Fibroblast of lung (primary cell): ENCODE measurements at regions not wholly inside any gene's neighbourhood (a gene's known extent, or its start where the extent isn't known, plus 50 kb on each side); places are given as distances from the start of the nearest gene placed in this dataset.

Experiments used
- DNase-seq, 2 donors: peaks; one replicate each; pipeline versions ENCODE4 v3.0.0 to v3.0.0-alpha.2; 2010; ENCODE audit warnings: low read depth in 2 of 2
- H2AFZ ChIP-seq: 2 replicates; pipeline ENCODE4 v1.5.1; 2012; ENCODE audit warnings: low read length, control low read depth, inconsistent platforms
- H3K27ac ChIP-seq: 2 replicates; pipeline ENCODE4 v1.5.1; 2011; ENCODE audit warnings: low read length, control low read depth; ENCODE audit not compliant: insufficient read depth
- H3K27me3 ChIP-seq: 2 replicates; pipeline ENCODE4 v1.5.1; 2011; ENCODE audit warnings: mild to moderate bottlenecking, low read length; ENCODE audit not compliant: control insufficient read depth, insufficient read depth
- H3K36me3 ChIP-seq: 2 replicates; pipeline ENCODE4 v1.5.1; 2011; ENCODE audit warnings: low read length; ENCODE audit not compliant: control insufficient read depth, insufficient read depth
- H3K4me1 ChIP-seq: 2 replicates; pipeline ENCODE4 v1.5.1; 2011; ENCODE audit warnings: low read length; ENCODE audit not compliant: control insufficient read depth, insufficient read depth; ENCODE audit errors: extremely low read depth
- H3K4me2 ChIP-seq: 2 replicates; pipeline ENCODE4 v1.5.1; 2011; ENCODE audit warnings: low read length, control low read depth; ENCODE audit not compliant: insufficient read depth; ENCODE audit errors: extremely low read depth
- H3K4me3 ChIP-seq, 4 experiments: fragments of 200-600 bp in 1 of 4; sonication (generic) in 1 of 4; replicated peaks in 1 of 4; 2 replicates each; pipeline ENCODE4 v1.5.1; 2011 to 2016; ENCODE audit warnings: low read length in 4 of 4, low read depth in 3 of 4, mild to moderate bottlenecking in 3 of 4, control low read depth in 2 of 4, inconsistent platforms in 1 of 4, mixed read lengths in 1 of 4; ENCODE audit not compliant: insufficient read depth in 1 of 4; ENCODE audit errors: control extremely low read depth in 1 of 4
- H3K79me2 ChIP-seq: 2 replicates; pipeline ENCODE4 v1.5.1; 2012; ENCODE audit warnings: mild to moderate bottlenecking, low read length, inconsistent platforms; ENCODE audit not compliant: control insufficient read depth, insufficient read depth
- H3K9ac ChIP-seq: 2 replicates; pipeline ENCODE4 v1.5.1; 2011; ENCODE audit warnings: mild to moderate bottlenecking, low read length, control low read depth; ENCODE audit not compliant: insufficient read depth
- H3K9me3 ChIP-seq: 2 replicates; pipeline ENCODE4 v1.5.1; 2012; ENCODE audit warnings: low read depth, low read length; ENCODE audit not compliant: control insufficient read depth, insufficient read depth
- H4K20me1 ChIP-seq: 2 replicates; pipeline ENCODE4 v1.5.1; 2011; ENCODE audit warnings: low read length; ENCODE audit not compliant: control insufficient read depth, insufficient read depth; ENCODE audit errors: extremely low read depth
- EZH2 ChIP-seq: IDR thresholded peaks from 2 replicates; pipeline ENCODE4 v1.5.1; 2012; ENCODE audit warnings: low read length, control low read depth, mild to moderate bottlenecking; ENCODE audit errors: missing control alignments
- TF ChIP-seq, protein P1 (sequence below), 2 donors: IDR thresholded peaks in 1 of 2; conservative IDR thresholded peaks in 1 of 2; 1 replicate in 1 of 2; 2 replicates in 1 of 2; pipeline ENCODE4 v1.5.1; 2011 to 2012; ENCODE audit warnings: low read length in 2 of 2, control low read depth in 1 of 2, inconsistent platforms in 1 of 2, low read depth in 1 of 2, mild to moderate bottlenecking in 1 of 2

- TF ChIP-seq, protein P1, sequence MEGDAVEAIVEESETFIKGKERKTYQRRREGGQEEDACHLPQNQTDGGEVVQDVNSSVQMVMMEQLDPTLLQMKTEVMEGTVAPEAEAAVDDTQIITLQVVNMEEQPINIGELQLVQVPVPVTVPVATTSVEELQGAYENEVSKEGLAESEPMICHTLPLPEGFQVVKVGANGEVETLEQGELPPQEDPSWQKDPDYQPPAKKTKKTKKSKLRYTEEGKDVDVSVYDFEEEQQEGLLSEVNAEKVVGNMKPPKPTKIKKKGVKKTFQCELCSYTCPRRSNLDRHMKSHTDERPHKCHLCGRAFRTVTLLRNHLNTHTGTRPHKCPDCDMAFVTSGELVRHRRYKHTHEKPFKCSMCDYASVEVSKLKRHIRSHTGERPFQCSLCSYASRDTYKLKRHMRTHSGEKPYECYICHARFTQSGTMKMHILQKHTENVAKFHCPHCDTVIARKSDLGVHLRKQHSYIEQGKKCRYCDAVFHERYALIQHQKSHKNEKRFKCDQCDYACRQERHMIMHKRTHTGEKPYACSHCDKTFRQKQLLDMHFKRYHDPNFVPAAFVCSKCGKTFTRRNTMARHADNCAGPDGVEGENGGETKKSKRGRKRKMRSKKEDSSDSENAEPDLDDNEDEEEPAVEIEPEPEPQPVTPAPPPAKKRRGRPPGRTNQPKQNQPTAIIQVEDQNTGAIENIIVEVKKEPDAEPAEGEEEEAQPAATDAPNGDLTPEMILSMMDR (conservative IDR thresholded peaks at IDR 0.05 in 1 of 2, IDR thresholded peaks at IDR 0.05 in 1 of 2; ENCODE audit: low read depth in 1 of 2, low read length in 2 of 2) = no peak
- no peak for TF ChIP-seq EZH2
- H3K4me3 ChIP-seq = no peak overlapping the region
- no peak overlapping the region for H3K4me2 ChIP-seq
- no peaks in the 10 kb centered on the region for H3K79me2 ChIP-seq
- no peak for DNase-seq
- H3K27me3 ChIP-seq = no peaks in the 10 kb centered on the region
- H3K36me3 ChIP-seq = no peaks in the 10 kb centered on the region
- H3K4me1 ChIP-seq = peaks cover 4% of the 10 kb centered on the region
- no peak overlapping the region for H3K27ac ChIP-seq
- H3K9me3 ChIP-seq = no peaks in the 10 kb centered on the region
- no peaks in the 10 kb centered on the region for H4K20me1 ChIP-seq
- no peak overlapping the region for H2AFZ ChIP-seq
- no peak overlapping the region for H3K9ac ChIP-seq
Observed at GRCh38 chr5:57764479-57765089, 282.0 kb upstream of the ACTBL2 start.

DNA sequence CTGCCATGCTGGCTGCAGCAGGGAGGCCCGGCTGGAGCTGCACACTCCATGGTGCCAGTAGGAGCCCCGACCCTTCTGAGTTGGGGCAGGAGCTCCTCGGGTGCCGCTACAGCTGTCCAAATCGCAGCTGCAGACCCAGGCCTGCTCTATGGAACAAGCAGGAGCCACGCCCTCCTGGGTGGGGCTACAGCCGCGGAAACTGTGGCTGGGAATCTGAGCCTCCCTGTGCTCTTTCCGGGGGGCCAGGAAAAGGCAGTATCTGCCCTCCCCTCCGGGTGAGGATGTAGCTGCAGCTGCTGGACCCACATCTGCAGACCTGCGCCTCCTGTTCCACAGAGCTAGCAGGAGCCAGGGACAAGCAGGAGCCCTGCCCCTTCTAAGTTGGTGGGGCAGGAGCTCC lies 278.9 kb upstream of the ACTBL2 start:
- Histone ChIP-seq H3K4me1 (no peaks in the 10 kb centered on the region), H3K4me2 (no peak overlapping the region), H2AFZ (no peak overlapping the region), H3K9me3 (no peaks in the 10 kb centered on the region), H3K4me3 (no peak overlapping the region), H3K27me3 (no peaks in the 10 kb centered on the region), H3K36me3 (no peaks in the 10 kb centered on the region), H3K9ac (no peak overlapping the region), H3K27ac (no peak overlapping the region), H4K20me1 (no peaks in the 10 kb centered on the region), H3K79me2 (no peaks in the 10 kb centered on the region)
- DNase-seq = no peak
- TF ChIP-seq, protein P1 (conservative IDR thresholded peaks at IDR 0.05 in 1 of 2, IDR thresholded peaks at IDR 0.05 in 1 of 2; ENCODE audit: low read depth in 1 of 2, low read length in 2 of 2) = no peak

- DNase-seq = peak in 1 of 2 donors; percentile 78
- TF ChIP-seq EZH2 = no peak
- TF ChIP-seq, protein P1 (conservative IDR thresholded peaks at IDR 0.05 in 1 of 2, IDR thresholded peaks at IDR 0.05 in 1 of 2; ENCODE audit: low read depth in 1 of 2, low read length in 2 of 2) = no peak
Observed at GRCh38 chr5:57754616-57755015, 272.0 kb upstream of the ACTBL2 start.

More at GRCh38 chr5:57754616-57755015, 272.0 kb upstream of the ACTBL2 start:
- Histone ChIP-seq H3K9me3 (no peaks in the 10 kb centered on the region), H2AFZ (no peak overlapping the region), H3K4me1 (no peaks in the 10 kb centered on the region), H3K27ac (no peak overlapping the region), H3K79me2 (no peaks in the 10 kb centered on the region), H3K9ac (no peak overlapping the region), H4K20me1 (no peaks in the 10 kb centered on the region), H3K4me3 (no peak overlapping the region), H3K27me3 (no peaks in the 10 kb centered on the region), H3K36me3 (no peaks in the 10 kb centered on the region), H3K4me2 (no peak overlapping the region)
